Left lung (tissue), 4 donors: ENCODE measurements at regions not wholly inside any gene's neighbourhood (a gene's known extent, or its start where the extent isn't known, plus 50 kb on each side); places are given as distances from the start of the nearest gene placed in this dataset.

ENCODE experiments used
- ATAC-seq: fragments of 200-7000 bp; cut with Tn5 transposase; one replicate; pipeline ENCODE4 v1.9.1; 2020; ENCODE audit warnings: moderate library complexity
- DNase-seq, 4 donors: peaks; one replicate each; pipeline ENCODE4 v3.0.0-alpha.2; 2013 to 2020
- H3K27ac ChIP-seq, 2 donors: fragments of 200-600 bp; sonication (generic) in 1 of 2; one replicate each; pipeline versions ENCODE4 v1.5.0 to v1.8.0; 2020 to 2021
- H3K27me3 ChIP-seq, 2 donors: fragments of 200-600 bp; sonication (generic) in 1 of 2; one replicate each; pipeline versions ENCODE4 v1.5.0 to v1.8.0; 2020 to 2021
- H3K36me3 ChIP-seq, 2 donors: fragments of 200-600 bp; sonication (generic) in 1 of 2; one replicate each; pipeline versions ENCODE4 v1.5.0 to v1.8.0; 2020 to 2021
- H3K4me1 ChIP-seq, 2 donors: fragments of 200-600 bp; one replicate each; pipeline ENCODE4 v1.8.0; 2021
- H3K4me3 ChIP-seq, 2 donors: fragments of 200-600 bp; sonication (generic) in 1 of 2; one replicate each; pipeline versions ENCODE4 v1.5.0 to v1.8.0; 2020 to 2021; ENCODE audit warnings: mild to moderate bottlenecking in 1 of 2
- H3K9me3 ChIP-seq, 2 donors: fragments of 200-600 bp; sonication (generic) in 1 of 2; one replicate each; pipeline versions ENCODE4 v1.5.0 to v1.8.0; 2020 to 2021
- intact Hi-C, 2 donors: fragments of 100-400 bp; cut with DNase I; formaldehyde crosslinking; loops; one replicate each; pipeline versions ENCODE4 v1.11.2 to v1.14.2; 2022
- TF ChIP-seq, protein P1 (sequence below), 2 donors: fragments of 200-600 bp; sonication (generic) in 1 of 2; IDR thresholded peaks; one replicate each; pipeline versions ENCODE4 v1.5.0 to v1.8.0; 2021; ENCODE audit warnings: antibody characterized with exemption in 2 of 2
- donor health status: DM: no; HTN: yes; CAD: no.
- donor health status: DM: no; HTN: no; CAD: no.

DNA sequence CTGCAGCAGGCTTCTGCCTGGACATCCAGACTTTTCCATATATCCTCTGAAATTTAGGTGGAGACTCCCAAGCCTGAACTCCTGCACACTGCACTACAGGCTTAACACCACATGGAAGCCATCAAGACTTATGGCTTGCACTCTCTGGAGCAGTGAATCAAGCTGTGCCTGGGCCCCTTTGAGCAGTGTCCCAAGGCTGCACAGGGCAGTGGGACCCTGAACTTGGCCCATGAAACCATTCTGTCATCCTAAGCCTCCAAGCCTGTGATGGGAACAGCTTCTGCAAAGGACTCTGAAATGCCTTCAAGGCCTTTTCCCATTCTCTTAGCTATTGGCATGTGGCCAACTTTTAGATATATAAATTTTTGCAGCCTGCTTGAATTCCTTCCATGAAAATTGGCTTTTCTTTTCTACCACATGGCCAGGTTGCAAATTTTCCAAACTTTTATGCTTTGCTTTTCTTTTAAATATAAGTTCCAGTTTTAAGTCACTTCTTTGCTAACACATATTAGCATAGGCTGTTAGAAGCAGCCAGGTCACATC lies 257.8 kb upstream of the DCBLD2 start:
- TF ChIP-seq, protein P1, sequence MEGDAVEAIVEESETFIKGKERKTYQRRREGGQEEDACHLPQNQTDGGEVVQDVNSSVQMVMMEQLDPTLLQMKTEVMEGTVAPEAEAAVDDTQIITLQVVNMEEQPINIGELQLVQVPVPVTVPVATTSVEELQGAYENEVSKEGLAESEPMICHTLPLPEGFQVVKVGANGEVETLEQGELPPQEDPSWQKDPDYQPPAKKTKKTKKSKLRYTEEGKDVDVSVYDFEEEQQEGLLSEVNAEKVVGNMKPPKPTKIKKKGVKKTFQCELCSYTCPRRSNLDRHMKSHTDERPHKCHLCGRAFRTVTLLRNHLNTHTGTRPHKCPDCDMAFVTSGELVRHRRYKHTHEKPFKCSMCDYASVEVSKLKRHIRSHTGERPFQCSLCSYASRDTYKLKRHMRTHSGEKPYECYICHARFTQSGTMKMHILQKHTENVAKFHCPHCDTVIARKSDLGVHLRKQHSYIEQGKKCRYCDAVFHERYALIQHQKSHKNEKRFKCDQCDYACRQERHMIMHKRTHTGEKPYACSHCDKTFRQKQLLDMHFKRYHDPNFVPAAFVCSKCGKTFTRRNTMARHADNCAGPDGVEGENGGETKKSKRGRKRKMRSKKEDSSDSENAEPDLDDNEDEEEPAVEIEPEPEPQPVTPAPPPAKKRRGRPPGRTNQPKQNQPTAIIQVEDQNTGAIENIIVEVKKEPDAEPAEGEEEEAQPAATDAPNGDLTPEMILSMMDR (IDR thresholded peaks at IDR 0.05) = no peak
- ATAC-seq (no peak), DNase-seq (no peak)
- H3K4me3 ChIP-seq = no peak overlapping the region
- no peaks in the 10 kb centered on the region for H3K27me3 ChIP-seq
- H3K4me1 ChIP-seq = no peaks in the 10 kb centered on the region
- no peaks in the 10 kb centered on the region for H3K36me3 ChIP-seq
- H3K9me3 ChIP-seq = peaks cover 0 to 35% of the 10 kb centered on the region in 2 donors
- H3K27ac ChIP-seq = no peak overlapping the region
- intact Hi-C loops = no loop called here

DNA sequence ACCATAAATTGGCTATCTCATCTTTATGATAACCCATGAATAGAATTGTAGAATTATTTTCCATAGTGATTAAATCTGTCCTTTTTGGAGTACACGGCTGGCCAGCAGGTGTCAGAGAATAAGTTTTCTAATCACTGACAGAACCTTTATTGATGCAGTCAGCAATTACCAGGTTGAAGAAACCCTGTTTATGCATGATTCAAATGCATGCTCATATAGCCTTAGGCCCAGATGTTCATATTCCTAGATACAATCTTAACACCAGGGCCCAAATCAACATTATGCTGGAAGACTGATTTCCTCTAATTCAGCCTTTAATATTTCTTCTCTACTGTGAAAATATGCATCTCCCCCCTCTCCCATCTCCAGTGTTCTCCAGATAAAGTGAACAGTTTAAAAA lies 243.5 kb upstream of the DCBLD2 start:
- Histone ChIP-seq H3K27me3 (no peaks in the 10 kb centered on the region), H3K9me3 (peaks cover 0 to 4% of the 10 kb centered on the region in 2 donors), H3K36me3 (no peaks in the 10 kb centered on the region), H3K27ac (no peak overlapping the region), H3K4me1 (no peaks in the 10 kb centered on the region), H3K4me3 (no peak overlapping the region)
- TF ChIP-seq, protein P1 (IDR thresholded peaks at IDR 0.05) = no peak
- no peak for ATAC-seq
- intact Hi-C loops = no loop called here
- no peak for DNase-seq

- TF ChIP-seq, protein P1 (IDR thresholded peaks at IDR 0.05) = no peak
- H3K27ac ChIP-seq = no peak overlapping the region
- intact Hi-C loops = no loop called here
- no peaks in the 10 kb centered on the region for H3K36me3 ChIP-seq
- ATAC-seq = no peak
- no peaks in the 10 kb centered on the region for H3K27me3 ChIP-seq
- no peak for DNase-seq
- H3K4me1 ChIP-seq = no peaks in the 10 kb centered on the region
- H3K4me3 ChIP-seq = no peak overlapping the region
- H3K9me3 ChIP-seq = peaks cover 0 to 6% of the 10 kb centered on the region in 2 donors
Measured at GRCh38 chr3:99143493-99143892, 242.0 kb upstream of the DCBLD2 start.

GRCh38 chr3:99134986-99135385 lies 233.5 kb upstream of the DCBLD2 start:
- no peak for DNase-seq
- TF ChIP-seq, protein P1 (IDR thresholded peaks at IDR 0.05) = no peak
- Histone ChIP-seq H3K9me3 (peaks cover 0 to 3% of the 10 kb centered on the region in 2 donors), H3K4me3 (no peak overlapping the region), H3K27me3 (no peaks in the 10 kb centered on the region), H3K27ac (no peak overlapping the region), H3K36me3 (no peaks in the 10 kb centered on the region), H3K4me1 (no peaks in the 10 kb centered on the region)
- intact Hi-C loops = no loop called here
- ATAC-seq = no peak

DNA sequence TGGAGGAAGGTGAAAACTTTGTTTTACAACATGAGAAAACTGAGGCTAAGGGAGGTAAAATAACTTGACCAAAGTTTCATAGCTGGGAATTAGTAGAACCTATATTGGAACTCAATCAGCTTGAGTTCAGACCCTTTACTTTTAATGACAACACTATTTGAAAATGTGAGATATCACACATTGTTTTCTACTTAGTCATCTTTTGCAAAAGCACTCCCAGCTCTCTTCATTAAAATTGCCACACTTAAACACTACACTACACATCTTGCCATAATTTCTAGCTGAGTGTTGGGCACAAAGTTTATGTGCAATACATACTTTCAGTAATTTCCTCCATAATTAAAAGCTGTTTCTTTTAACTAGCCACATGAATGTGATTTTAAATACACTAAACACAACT lies 230.4 kb upstream of the DCBLD2 start:
- Histone ChIP-seq H3K27me3 (no peaks in the 10 kb centered on the region), H3K9me3 (no peaks in the 10 kb centered on the region), H3K27ac (no peak overlapping the region), H3K36me3 (no peaks in the 10 kb centered on the region), H3K4me3 (no peak overlapping the region), H3K4me1 (no peaks in the 10 kb centered on the region)
- no peak for DNase-seq
- no peak for ATAC-seq
- TF ChIP-seq, protein P1 (IDR thresholded peaks at IDR 0.05) = no peak
- intact Hi-C loops = no loop called here
